Hepatocyte (in vitro differentiated cells): ENCODE measurements at regions not wholly inside any gene's neighbourhood (a gene's known extent, or its start where the extent isn't known, plus 50 kb on each side); places are given as distances from the start of the nearest gene placed in this dataset.

Source experiments
- EZH2 ChIP-seq: fragments of 200-600 bp; sonication (generic); IDR thresholded peaks from 2 replicates; pipeline ENCODE4 v1.6.1; 2016; ENCODE audit warnings: antibody characterized with exemption, mild to moderate bottlenecking, borderline replicate concordance
- TF ChIP-seq, protein P1 (sequence below): fragments of 200-600 bp; sonication (generic); IDR thresholded peaks from 2 replicates; pipeline ENCODE4 v1.5.1; 2016; ENCODE audit warnings: antibody characterized with exemption, mild to moderate bottlenecking; ENCODE audit not compliant: poor library complexity

DNA sequence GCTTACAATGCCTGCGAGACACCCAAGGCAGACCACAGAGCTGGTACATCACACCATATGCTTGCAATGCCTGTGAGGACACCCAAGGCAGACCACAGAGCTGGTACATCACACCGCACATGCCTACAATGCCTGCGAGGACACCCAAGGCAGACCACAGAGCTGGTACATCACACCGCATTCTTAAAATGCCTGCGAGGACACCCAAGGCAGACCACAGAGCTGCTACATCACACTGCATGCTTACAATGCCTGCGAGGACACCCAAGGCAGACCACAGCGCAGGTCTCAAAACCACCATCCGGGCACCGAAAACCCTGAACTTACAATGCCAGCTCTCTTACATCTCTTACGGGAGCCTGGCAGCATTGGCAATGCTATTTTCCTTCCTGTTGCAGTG, 799.6 kb downstream of the GALR1 start:
- TF ChIP-seq, protein P1, sequence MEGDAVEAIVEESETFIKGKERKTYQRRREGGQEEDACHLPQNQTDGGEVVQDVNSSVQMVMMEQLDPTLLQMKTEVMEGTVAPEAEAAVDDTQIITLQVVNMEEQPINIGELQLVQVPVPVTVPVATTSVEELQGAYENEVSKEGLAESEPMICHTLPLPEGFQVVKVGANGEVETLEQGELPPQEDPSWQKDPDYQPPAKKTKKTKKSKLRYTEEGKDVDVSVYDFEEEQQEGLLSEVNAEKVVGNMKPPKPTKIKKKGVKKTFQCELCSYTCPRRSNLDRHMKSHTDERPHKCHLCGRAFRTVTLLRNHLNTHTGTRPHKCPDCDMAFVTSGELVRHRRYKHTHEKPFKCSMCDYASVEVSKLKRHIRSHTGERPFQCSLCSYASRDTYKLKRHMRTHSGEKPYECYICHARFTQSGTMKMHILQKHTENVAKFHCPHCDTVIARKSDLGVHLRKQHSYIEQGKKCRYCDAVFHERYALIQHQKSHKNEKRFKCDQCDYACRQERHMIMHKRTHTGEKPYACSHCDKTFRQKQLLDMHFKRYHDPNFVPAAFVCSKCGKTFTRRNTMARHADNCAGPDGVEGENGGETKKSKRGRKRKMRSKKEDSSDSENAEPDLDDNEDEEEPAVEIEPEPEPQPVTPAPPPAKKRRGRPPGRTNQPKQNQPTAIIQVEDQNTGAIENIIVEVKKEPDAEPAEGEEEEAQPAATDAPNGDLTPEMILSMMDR, result no peak
- no peak for TF ChIP-seq EZH2
